GM12864 (cell line): ENCODE measurements at regions not wholly inside any gene's neighbourhood (a gene's known extent, or its start where the extent isn't known, plus 50 kb on each side); places are given as distances from the start of the nearest gene placed in this dataset.

ENCODE experiments used
- DNase-seq: peaks from one replicate; pipeline ENCODE4 v3.0.0-alpha.2; 2011; ENCODE audit warnings: low read depth
- H3K4me3 ChIP-seq: 2 replicates; pipeline ENCODE4 v1.5.1; 2011; ENCODE audit warnings: mild to moderate bottlenecking, low read depth, low read length, control low read depth
- CTCF ChIP-seq: IDR thresholded peaks from 2 replicates; pipeline ENCODE4 v1.5.1; 2011; ENCODE audit warnings: low read depth, mild to moderate bottlenecking, moderate library complexity, low read length, control low read depth, inconsistent platforms; ENCODE audit errors: missing control alignments

DNA sequence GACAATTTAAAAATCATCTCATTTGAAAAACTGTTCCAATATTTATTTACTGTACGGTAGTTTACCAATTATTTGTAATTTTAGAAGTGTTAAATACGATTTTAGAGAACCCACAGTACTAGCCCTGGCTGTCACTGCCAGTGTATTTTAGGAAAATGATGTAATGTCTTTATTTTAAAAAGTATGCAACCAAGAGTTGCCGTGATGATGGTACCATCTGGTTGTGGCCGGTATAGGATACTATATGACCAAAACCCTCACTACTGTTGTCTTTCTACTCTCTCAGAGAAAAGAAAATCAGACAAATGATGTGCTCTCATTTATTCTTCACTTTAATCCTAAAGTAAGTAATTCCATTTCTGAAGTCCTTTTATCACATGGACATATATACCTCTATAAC is 395.0 kb downstream of the FOXG1 start:
- no peak overlapping the region for H3K4me3 ChIP-seq
- no peak for DNase-seq
- TF ChIP-seq CTCF, result no peak

GRCh38 chr14:29163109-29163508 is 396.5 kb downstream of the FOXG1 start:
- DNase-seq, result no peak
- no peak overlapping the region for H3K4me3 ChIP-seq
- TF ChIP-seq CTCF, result no peak

DNA sequence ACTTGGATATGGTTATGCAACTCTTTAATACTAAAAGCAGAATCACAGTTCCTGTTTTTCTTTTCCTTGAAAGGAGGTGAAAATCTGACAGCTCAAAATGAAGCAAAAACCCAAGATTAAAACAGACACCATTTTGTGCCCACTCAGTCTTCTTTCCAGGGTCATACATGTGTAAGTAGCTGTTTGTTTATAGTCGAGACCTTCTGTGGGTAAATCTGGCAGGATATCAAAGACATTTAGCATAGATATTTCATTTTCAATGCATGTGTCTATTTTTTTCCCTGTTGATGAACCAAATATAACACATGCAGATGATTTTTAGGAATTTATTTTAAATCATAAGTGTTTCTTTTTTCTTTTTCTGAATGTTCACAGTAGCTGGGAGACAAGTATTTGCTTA is 398.8 kb downstream of the FOXG1 start:
- no peak for TF ChIP-seq CTCF
- H3K4me3 ChIP-seq, result no peak overlapping the region
- DNase-seq, result no peak

DNA sequence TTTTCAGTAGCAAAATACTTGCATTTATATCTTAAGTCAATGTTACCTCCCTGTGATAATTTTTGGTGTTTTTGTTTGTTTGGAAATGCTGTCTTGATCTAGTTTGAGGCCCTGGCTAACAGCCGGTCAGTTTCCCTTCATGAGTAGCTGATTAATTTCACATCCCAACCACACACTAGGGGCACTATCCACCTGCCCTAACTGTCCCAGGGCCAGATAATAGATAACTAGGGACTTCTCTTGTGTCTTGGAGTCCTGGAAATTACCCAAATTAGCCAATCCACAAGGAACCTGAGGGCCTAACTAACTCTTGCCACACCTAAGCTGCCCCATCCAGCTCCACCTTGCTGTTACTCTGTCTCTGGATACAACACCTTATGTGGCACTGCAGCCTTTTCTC is 399.9 kb downstream of the FOXG1 start:
- H3K4me3 ChIP-seq, result no peak overlapping the region
- TF ChIP-seq CTCF, result no peak
- DNase-seq, result no peak

GRCh38 chr14:29168149-29168548 is 401.6 kb downstream of the FOXG1 start:
- DNase-seq, result no peak
- TF ChIP-seq CTCF, result no peak
- H3K4me3 ChIP-seq, result no peak overlapping the region

DNA sequence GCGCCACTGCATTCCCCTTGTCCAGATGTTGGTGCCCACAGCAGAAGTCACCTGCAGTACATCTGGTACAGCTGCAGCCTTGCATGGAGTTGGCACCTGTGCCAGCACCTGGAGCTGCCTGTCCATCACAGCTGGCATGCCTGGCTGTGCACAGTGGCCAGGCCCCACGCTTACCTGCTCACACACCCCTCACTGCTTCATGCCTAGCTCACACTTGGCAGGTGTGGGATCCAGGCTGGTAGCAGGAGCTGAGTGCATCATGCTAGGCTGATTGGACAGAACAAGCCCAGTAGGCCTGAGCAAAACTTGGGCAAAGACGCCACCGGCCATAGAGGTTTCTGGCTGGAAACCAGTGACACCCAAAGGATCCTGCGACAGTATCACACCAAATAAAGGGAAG is 402.8 kb downstream of the FOXG1 start:
- DNase-seq, result no peak
- TF ChIP-seq CTCF, result no peak
- H3K4me3 ChIP-seq, result no peak overlapping the region

DNA sequence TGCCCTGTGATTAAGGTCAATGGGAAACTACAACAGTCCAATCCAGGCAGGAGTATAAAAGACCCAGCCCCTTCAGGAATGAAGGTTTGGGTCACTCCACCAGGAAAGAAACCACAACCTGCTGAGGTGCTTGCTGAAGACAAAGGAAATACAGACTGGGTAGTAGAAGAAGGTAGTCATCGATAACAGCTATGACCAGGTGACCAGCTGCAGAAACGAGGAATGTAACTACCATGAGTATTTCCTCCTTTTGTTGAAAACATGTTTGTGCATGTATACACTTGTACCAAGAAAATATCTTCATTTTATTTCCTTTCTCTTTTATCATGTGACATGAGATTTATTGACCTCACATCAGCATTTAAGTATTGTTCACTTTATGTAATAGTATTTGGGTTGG is 409.1 kb downstream of the FOXG1 start:
- DNase-seq, result no peak
- no peak for TF ChIP-seq CTCF
- no peak overlapping the region for H3K4me3 ChIP-seq
